Mesendoderm (in vitro differentiated cells): ENCODE measurements at regions not wholly inside any gene's neighbourhood (a gene's known extent, or its start where the extent isn't known, plus 50 kb on each side); places are given as distances from the start of the nearest gene placed in this dataset.

Source experiments
- DNase-seq: peaks from one replicate; pipeline ENCODE4 v3.0.0; 2013
- H2AK5ac ChIP-seq: 2 replicates; pipeline ENCODE4 v1.6.1; 2013; ENCODE audit warnings: low read length, inconsistent platforms
- H2BK120ac ChIP-seq: 2 replicates; pipeline ENCODE4 v1.6.1; 2013; ENCODE audit warnings: low read depth, mild to moderate bottlenecking, low read length, moderate library complexity, mixed read lengths
- H2BK15ac ChIP-seq: replicated peaks from 2 replicates; pipeline ENCODE4 v1.6.1; 2013; ENCODE audit warnings: low read depth, mild to moderate bottlenecking, moderate library complexity
- H2BK5ac ChIP-seq: 2 replicates; pipeline ENCODE4 v1.6.1; 2013; ENCODE audit warnings: low read length, inconsistent platforms
- H3K18ac ChIP-seq: 2 replicates; pipeline ENCODE4 v1.6.1; 2013; ENCODE audit warnings: mild to moderate bottlenecking, low read length, mixed read lengths
- H3K23ac ChIP-seq: one replicate; pipeline ENCODE4 v1.6.1; 2013; ENCODE audit warnings: low read length
- H3K27ac ChIP-seq: 2 replicates; pipeline ENCODE4 v1.5.1; 2013; ENCODE audit warnings: low read depth, mild to moderate bottlenecking, inconsistent platforms, low read length, moderate library complexity
- H3K27me3 ChIP-seq: 2 replicates; pipeline ENCODE4 v1.6.1; 2013; ENCODE audit warnings: low read length, control low read depth, mild to moderate bottlenecking, inconsistent platforms; ENCODE audit not compliant: insufficient read depth, poor library complexity
- H3K36me3 ChIP-seq: 2 replicates; pipeline ENCODE4 v1.6.1; 2013; ENCODE audit warnings: low read length, inconsistent platforms; ENCODE audit not compliant: control insufficient read depth, insufficient read depth
- H3K4ac ChIP-seq: one replicate; pipeline ENCODE4 v1.6.1; 2013; ENCODE audit warnings: low read depth, mild to moderate bottlenecking, low read length, moderate library complexity
- H3K4me1 ChIP-seq: 2 replicates; pipeline ENCODE4 v1.6.1; 2013; ENCODE audit warnings: low read depth, low read length, inconsistent platforms; ENCODE audit not compliant: control insufficient read depth
- H3K4me2 ChIP-seq: 2 replicates; pipeline ENCODE4 v1.6.1; 2013; ENCODE audit warnings: low read length
- H3K4me3 ChIP-seq: 2 replicates; pipeline ENCODE4 v1.5.1; 2013; ENCODE audit warnings: mild to moderate bottlenecking, low read length
- H3K56ac ChIP-seq: one replicate; pipeline ENCODE4 v1.6.1; 2013; ENCODE audit warnings: low read length
- H3K79me1 ChIP-seq: 2 replicates; pipeline ENCODE4 v1.6.1; 2013; ENCODE audit warnings: low read length, inconsistent platforms
- H3K79me2 ChIP-seq: 2 replicates; pipeline ENCODE4 v1.6.1; 2013; ENCODE audit warnings: mild to moderate bottlenecking, low read length; ENCODE audit not compliant: control insufficient read depth, insufficient read depth
- H3K9ac ChIP-seq: 2 replicates; pipeline ENCODE4 v1.6.1; 2013; ENCODE audit warnings: low read length, inconsistent platforms
- H4K5ac ChIP-seq: one replicate; pipeline ENCODE4 v1.6.1; 2013; ENCODE audit warnings: low read length
- H4K8ac ChIP-seq: one replicate; pipeline ENCODE4 v1.6.1; 2013; ENCODE audit warnings: low read depth, mild to moderate bottlenecking, control low read depth, low read length, moderate library complexity
- WGBS: extraction: QIAGEN DNeasy Blood & Tissue Kit; methylation state at CpG from one replicate; pipeline ENCODE4 v1.1.7; 2013; ENCODE audit warnings: low lambda C conversion rate, missing lambda C conversion rate; ENCODE audit not compliant: insufficient coverage; ENCODE audit errors: extremely low coverage; 5-methylcytosine and 5-hydroxymethylcytosine counted together

- no peak overlapping the region for H2BK5ac ChIP-seq
- no peak overlapping the region for H3K56ac ChIP-seq
- no peak overlapping the region for H4K8ac ChIP-seq
- H3K79me1 ChIP-seq, result no peaks in the 10 kb centered on the region
- no peak for DNase-seq
- no peak overlapping the region for H2BK15ac ChIP-seq
- WGBS, result no CpG with 5 or more reads among the region's 11 CpGs
- no peak overlapping the region for H3K9ac ChIP-seq
- no peaks in the 10 kb centered on the region for H3K4me1 ChIP-seq
- no peaks in the 10 kb centered on the region for H3K27me3 ChIP-seq
- no peak overlapping the region for H2AK5ac ChIP-seq
- no peaks in the 10 kb centered on the region for H3K79me2 ChIP-seq
- H3K4me3 ChIP-seq, result no peak overlapping the region
- H2BK120ac ChIP-seq, result no peak overlapping the region
- no peak overlapping the region for H3K4ac ChIP-seq
- H3K18ac ChIP-seq, result no peak overlapping the region
- H3K36me3 ChIP-seq, result no peaks in the 10 kb centered on the region
- no peak overlapping the region for H3K23ac ChIP-seq
- H3K4me2 ChIP-seq, result no peak overlapping the region
- no peak overlapping the region for H4K5ac ChIP-seq
- no peak overlapping the region for H3K27ac ChIP-seq
Measured at GRCh38 chr6:14516956-14517355, 399.4 kb downstream of the CD83 start.

- Histone ChIP-seq H3K18ac (no peak overlapping the region), H3K36me3 (no peaks in the 10 kb centered on the region), H3K79me2 (no peaks in the 10 kb centered on the region), H3K4me3 (no peak overlapping the region), H3K4me2 (no peak overlapping the region), H3K27ac (no peak overlapping the region), H3K9ac (no peak overlapping the region), H4K5ac (no peak overlapping the region), H3K4ac (no peak overlapping the region), H3K23ac (no peak overlapping the region), H2BK5ac (no peak overlapping the region), H3K79me1 (no peaks in the 10 kb centered on the region), H4K8ac (no peak overlapping the region), H3K27me3 (no peaks in the 10 kb centered on the region), H3K56ac (no peak overlapping the region), H2BK120ac (no peak overlapping the region), H3K4me1 (no peaks in the 10 kb centered on the region), H2BK15ac (no peak overlapping the region), H2AK5ac (no peak overlapping the region)
- no peak for DNase-seq
- no CpG with 5 or more reads among the region's 7 CpGs for WGBS
Measured at GRCh38 chr6:14517516-14518105, 400.0 kb downstream of the CD83 start.

DNA sequence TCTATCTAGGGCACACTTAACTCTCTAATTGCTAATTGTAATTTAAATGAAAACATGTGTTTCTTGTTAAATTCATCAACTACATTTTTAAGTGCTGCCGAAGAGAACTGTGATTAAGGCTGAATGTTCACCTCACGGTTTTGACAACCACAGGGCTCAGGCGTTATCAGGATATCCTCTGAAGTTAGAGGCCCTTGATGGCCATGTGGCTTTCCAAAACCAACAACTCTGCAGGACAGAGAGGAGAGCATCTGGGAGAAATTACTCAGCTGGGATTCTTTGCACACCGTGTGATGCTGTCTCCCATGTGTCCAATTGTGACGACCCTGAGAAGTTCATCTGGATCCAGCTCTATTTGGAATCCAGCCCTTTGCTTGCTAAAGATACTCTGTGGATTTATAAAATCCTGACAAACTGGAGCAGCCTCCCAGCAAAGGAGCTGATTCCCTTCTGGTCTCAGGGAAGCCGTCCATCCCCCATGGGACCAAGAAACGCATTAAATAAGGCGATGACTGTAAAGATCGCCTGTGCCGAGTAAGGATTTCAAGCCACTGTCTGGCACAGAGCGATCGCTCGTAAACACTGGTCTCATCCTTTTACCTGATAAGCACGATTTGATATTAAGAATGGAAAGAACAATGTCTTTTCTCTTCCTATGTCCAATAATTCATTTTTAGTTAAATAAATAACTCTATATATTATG is 401.1 kb downstream of the CD83 start:
- no peak overlapping the region for H3K4ac ChIP-seq
- H2BK120ac ChIP-seq, result no peak overlapping the region
- H2BK15ac ChIP-seq, result no peak overlapping the region
- H3K9ac ChIP-seq, result no peak overlapping the region
- H3K36me3 ChIP-seq, result no peaks in the 10 kb centered on the region
- H3K4me3 ChIP-seq, result no peak overlapping the region
- H4K5ac ChIP-seq, result no peak overlapping the region
- no peaks in the 10 kb centered on the region for H3K27me3 ChIP-seq
- no CpG with 5 or more reads among the region's 14 CpGs for WGBS
- H3K4me1 ChIP-seq, result no peaks in the 10 kb centered on the region
- no peak overlapping the region for H4K8ac ChIP-seq
- H3K23ac ChIP-seq, result no peak overlapping the region
- H3K4me2 ChIP-seq, result no peak overlapping the region
- H3K18ac ChIP-seq, result no peak overlapping the region
- no peak overlapping the region for H3K27ac ChIP-seq
- no peaks in the 10 kb centered on the region for H3K79me1 ChIP-seq
- H2BK5ac ChIP-seq, result no peak overlapping the region
- no peak for DNase-seq
- no peaks in the 10 kb centered on the region for H3K79me2 ChIP-seq
- H3K56ac ChIP-seq, result no peak overlapping the region
- H2AK5ac ChIP-seq, result no peak overlapping the region

DNA sequence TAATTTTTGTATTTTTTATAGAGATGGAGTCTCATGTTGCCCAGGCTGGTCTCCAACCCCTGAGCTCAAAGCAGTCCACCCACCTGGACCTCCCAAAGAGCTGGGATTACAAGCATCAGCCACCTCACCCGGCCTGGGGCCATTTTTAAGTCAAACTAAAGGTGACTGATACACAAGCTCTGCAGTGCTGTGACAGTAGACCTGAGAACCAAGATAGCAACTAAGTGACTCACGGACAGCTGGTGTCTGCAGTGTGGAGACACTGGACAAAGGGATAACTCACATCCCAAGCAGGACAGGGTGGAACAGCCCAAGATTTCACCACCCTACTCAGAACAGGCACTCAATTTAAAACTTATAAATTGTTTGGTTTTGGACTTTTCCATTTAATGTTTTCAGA is 402.5 kb downstream of the CD83 start:
- Histone ChIP-seq H3K27ac (no peak overlapping the region), H3K4me1 (no peaks in the 10 kb centered on the region), H3K4me3 (no peak overlapping the region), H4K8ac (no peak overlapping the region), H2BK15ac (no peak overlapping the region), H2BK5ac (no peak overlapping the region), H4K5ac (no peak overlapping the region), H3K4me2 (no peak overlapping the region), H2AK5ac (no peak overlapping the region), H3K36me3 (no peaks in the 10 kb centered on the region), H3K18ac (no peak overlapping the region), H2BK120ac (no peak overlapping the region), H3K56ac (no peak overlapping the region), H3K4ac (no peak overlapping the region), H3K79me2 (no peaks in the 10 kb centered on the region), H3K23ac (no peak overlapping the region), H3K9ac (no peak overlapping the region), H3K79me1 (no peaks in the 10 kb centered on the region), H3K27me3 (no peaks in the 10 kb centered on the region)
- no CpG with 5 or more reads among the region's 2 CpGs for WGBS
- no peak for DNase-seq

DNA sequence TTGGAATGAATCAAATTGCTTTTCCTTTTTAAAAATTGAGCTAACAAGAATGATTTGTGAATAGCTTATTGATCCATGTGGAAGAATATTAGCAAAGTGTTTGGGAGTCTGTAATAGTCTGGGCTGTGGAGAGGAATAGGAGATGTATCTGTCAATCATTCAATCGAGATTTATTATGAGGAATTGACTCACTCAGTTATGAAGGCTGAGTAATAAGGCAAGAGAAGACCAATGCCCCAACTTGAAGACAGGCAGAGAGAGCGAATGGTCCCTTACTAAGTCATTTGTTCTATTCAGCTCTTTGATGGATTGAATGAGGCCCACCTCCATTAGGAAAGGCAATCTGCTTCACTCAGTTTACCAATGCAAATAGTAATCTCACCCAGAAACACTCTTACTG is 403.0 kb downstream of the CD83 start:
- Histone ChIP-seq H3K4me1 (no peaks in the 10 kb centered on the region), H3K79me1 (no peaks in the 10 kb centered on the region), H3K79me2 (no peaks in the 10 kb centered on the region), H2BK15ac (no peak overlapping the region), H3K9ac (no peak overlapping the region), H3K56ac (no peak overlapping the region), H4K8ac (no peak overlapping the region), H3K36me3 (no peaks in the 10 kb centered on the region), H3K23ac (no peak overlapping the region), H2BK5ac (no peak overlapping the region), H4K5ac (no peak overlapping the region), H2BK120ac (no peak overlapping the region), H3K4me2 (no peak overlapping the region), H2AK5ac (no peak overlapping the region), H3K4ac (no peak overlapping the region), H3K4me3 (no peak overlapping the region), H3K27me3 (no peaks in the 10 kb centered on the region), H3K18ac (no peak overlapping the region), H3K27ac (no peak overlapping the region)
- no peak for DNase-seq
- no CpG with 5 or more reads among the region's 2 CpGs for WGBS

GRCh38 chr6:14521141-14521540 is 403.6 kb downstream of the CD83 start:
- H3K27ac ChIP-seq, result no peak overlapping the region
- H3K23ac ChIP-seq, result no peak overlapping the region
- H4K5ac ChIP-seq, result no peak overlapping the region
- H2BK5ac ChIP-seq, result no peak overlapping the region
- H3K36me3 ChIP-seq, result no peaks in the 10 kb centered on the region
- no peak overlapping the region for H3K4me3 ChIP-seq
- H3K79me2 ChIP-seq, result no peaks in the 10 kb centered on the region
- H2BK120ac ChIP-seq, result no peak overlapping the region
- no peaks in the 10 kb centered on the region for H3K4me1 ChIP-seq
- no CpG with 5 or more reads among the region's 5 CpGs for WGBS
- no peaks in the 10 kb centered on the region for H3K79me1 ChIP-seq
- no peak overlapping the region for H2BK15ac ChIP-seq
- no peaks in the 10 kb centered on the region for H3K27me3 ChIP-seq
- DNase-seq, result no peak
- H3K4ac ChIP-seq, result no peak overlapping the region
- no peak overlapping the region for H2AK5ac ChIP-seq
- H4K8ac ChIP-seq, result no peak overlapping the region
- no peak overlapping the region for H3K9ac ChIP-seq
- H3K56ac ChIP-seq, result no peak overlapping the region
- H3K4me2 ChIP-seq, result no peak overlapping the region
- H3K18ac ChIP-seq, result no peak overlapping the region
